ENCODE measurements at regions not wholly inside any gene's neighbourhood (a gene's known extent, or its start where the extent isn't known, plus 50 kb on each side); places are given as distances from the start of the nearest gene placed in this dataset.
"Not testable (repeated sequence)": the region's sequence is repeated elsewhere in the genome, so short reads cannot be mapped to it uniquely, and the experiment has no call there.

- Histone ChIP-seq H3K4me1 (no peaks in the 10 kb centered on the region), H3K4me3 (no peak overlapping the region), H3K9me3 (no peaks in the 10 kb centered on the region), H3K27me3 (no peaks in the 10 kb centered on the region), H3K27ac (no peak overlapping the region), H3K36me3 (no peaks in the 10 kb centered on the region)
- TF ChIP-seq POLR2A (IDR thresholded peaks at IDR 0.05) (no peak), CTCF (IDR thresholded peaks at IDR 0.05) (no peak), POLR2AphosphoS5 (IDR thresholded peaks at IDR 0.05; ENCODE audit: insufficient read depth in 1 of 2, low read depth in 1 of 2) (no peak)
- intact Hi-C loops (cut with DNase I): no loop called here
- no peak for DNase-seq (ENCODE audit: extremely low spot score in 2 of 2)
Measured at GRCh38 chr2:234559609-234560008, 62.7 kb upstream of the ARL4C start.

- Histone ChIP-seq H3K9me3 (no peaks in the 10 kb centered on the region), H3K4me3 (no peak overlapping the region), H3K27ac (no peak overlapping the region), H3K4me1 (no peaks in the 10 kb centered on the region), H3K36me3 (no peaks in the 10 kb centered on the region), H3K27me3 (no peaks in the 10 kb centered on the region)
- no peak for TF ChIP-seq POLR2AphosphoS5 (IDR thresholded peaks at IDR 0.05; ENCODE audit: insufficient read depth in 1 of 2, low read depth in 1 of 2)
- no peak for TF ChIP-seq POLR2A (IDR thresholded peaks at IDR 0.05)
- no peak for TF ChIP-seq CTCF (IDR thresholded peaks at IDR 0.05)
- intact Hi-C loops (cut with DNase I): no loop called here
- no peak for DNase-seq (ENCODE audit: extremely low spot score in 2 of 2)
Measured at GRCh38 chr2:234558642-234559041, 61.8 kb upstream of the ARL4C start.

DNA sequence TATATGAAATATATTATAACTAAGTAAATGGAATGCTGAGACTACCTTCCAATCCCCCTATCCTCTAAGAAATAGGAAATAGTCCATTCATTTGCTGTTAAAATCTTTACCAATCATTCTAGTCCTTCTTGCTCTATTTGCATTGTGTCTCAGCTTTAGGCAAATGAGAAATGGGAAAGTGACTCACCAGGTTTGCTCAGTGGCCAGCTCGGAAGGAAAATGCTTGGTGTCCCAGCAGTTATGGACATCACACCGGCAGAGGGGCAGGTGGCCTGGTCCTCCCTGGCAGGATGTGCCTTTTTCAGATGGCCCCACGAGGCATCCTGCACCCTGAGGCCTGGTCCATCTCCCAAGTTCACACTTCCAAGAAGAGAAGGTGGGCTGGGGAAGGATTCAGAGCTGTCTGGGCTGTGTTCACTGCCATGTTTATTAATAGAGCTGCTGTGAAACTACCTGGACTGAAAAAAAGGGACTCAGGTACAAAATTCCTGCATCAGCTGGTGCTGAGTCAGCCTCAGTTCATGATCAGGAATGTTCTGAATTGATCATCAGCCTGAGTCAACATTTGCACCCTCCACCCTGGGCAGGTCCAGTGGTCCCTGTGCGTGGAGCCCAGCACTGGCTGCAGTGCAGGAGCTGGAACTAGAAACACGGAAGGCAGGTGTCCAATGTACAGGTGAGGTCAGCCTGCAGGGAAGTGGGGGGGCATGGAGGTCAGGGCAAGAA is 60.1 kb upstream of the ARL4C start:
- intact Hi-C loops (cut with DNase I): no loop called here
- no peaks in the 10 kb centered on the region for H3K4me1 ChIP-seq
- TF ChIP-seq POLR2A (IDR thresholded peaks at IDR 0.05) (no peak), POLR2AphosphoS5 (IDR thresholded peaks at IDR 0.05; ENCODE audit: insufficient read depth in 1 of 2, low read depth in 1 of 2) (no peak), CTCF (IDR thresholded peaks at IDR 0.05) (no peak)
- no peak for DNase-seq (ENCODE audit: extremely low spot score in 2 of 2)
- no peak overlapping the region for H3K4me3 ChIP-seq
- no peaks in the 10 kb centered on the region for H3K27me3 ChIP-seq
- no peaks in the 10 kb centered on the region for H3K36me3 ChIP-seq
- no peak overlapping the region for H3K27ac ChIP-seq
- no peaks in the 10 kb centered on the region for H3K9me3 ChIP-seq

DNA sequence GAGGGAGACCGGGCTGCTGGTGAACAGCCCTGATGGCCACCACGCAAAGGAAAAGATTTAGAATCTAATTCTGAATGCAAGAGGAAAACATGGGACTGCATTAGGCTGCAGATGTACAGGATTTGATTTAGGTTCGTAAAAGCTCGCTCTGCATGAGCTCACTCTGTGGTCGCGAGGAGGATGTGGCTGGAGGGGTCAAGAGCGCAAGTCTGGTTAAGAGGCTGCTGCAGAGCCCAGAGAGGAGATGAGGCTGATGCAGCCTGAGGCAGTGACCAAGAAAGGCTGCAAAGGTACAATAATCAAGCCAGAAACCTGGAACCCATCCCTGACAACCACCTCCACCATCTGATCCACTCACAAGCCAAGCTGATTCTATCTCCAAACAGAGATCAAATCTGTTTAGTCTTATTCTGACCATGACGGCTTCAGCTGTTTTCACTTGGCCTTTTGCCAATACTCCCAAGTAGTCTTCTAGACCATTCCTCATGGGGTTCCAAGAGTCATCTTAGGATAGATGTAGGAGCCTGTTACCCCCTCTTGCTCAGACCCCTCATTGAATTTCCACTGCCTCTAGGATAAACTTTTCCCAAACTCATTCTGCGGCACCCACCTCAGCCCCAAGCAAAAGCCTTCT is 58.9 kb upstream of the ARL4C start:
- TF ChIP-seq CTCF (IDR thresholded peaks at IDR 0.05) (no peak), POLR2AphosphoS5 (IDR thresholded peaks at IDR 0.05; ENCODE audit: insufficient read depth in 1 of 2, low read depth in 1 of 2) (no peak), POLR2A (IDR thresholded peaks at IDR 0.05) (no peak)
- intact Hi-C loops (cut with DNase I): no loop called here

GRCh38 chr2:234555161-234555560 is 58.3 kb upstream of the ARL4C start:
- Histone ChIP-seq H3K4me1 (no peaks in the 10 kb centered on the region), H3K27ac (no peak overlapping the region), H3K36me3 (no peaks in the 10 kb centered on the region), H3K27me3 (no peaks in the 10 kb centered on the region), H3K4me3 (no peak overlapping the region), H3K9me3 (no peaks in the 10 kb centered on the region)
- no peak for TF ChIP-seq CTCF (IDR thresholded peaks at IDR 0.05)
- no peak for TF ChIP-seq POLR2A (IDR thresholded peaks at IDR 0.05)
- TF ChIP-seq POLR2AphosphoS5 (IDR thresholded peaks at IDR 0.05; ENCODE audit: insufficient read depth in 1 of 2, low read depth in 1 of 2): no peak
- no peak for DNase-seq (ENCODE audit: extremely low spot score in 2 of 2)
- intact Hi-C loops (cut with DNase I): no loop called here

More for the DNA sequence above, 58.9 kb upstream of the ARL4C start:
- no peak for DNase-seq (ENCODE audit: extremely low spot score in 2 of 2)
- H3K27ac ChIP-seq: no peak overlapping the region
- no peaks in the 10 kb centered on the region for H3K4me1 ChIP-seq
- no peaks in the 10 kb centered on the region for H3K27me3 ChIP-seq
- H3K36me3 ChIP-seq: no peaks in the 10 kb centered on the region
- H3K4me3 ChIP-seq: no peak overlapping the region
- H3K9me3 ChIP-seq: no peaks in the 10 kb centered on the region

DNA sequence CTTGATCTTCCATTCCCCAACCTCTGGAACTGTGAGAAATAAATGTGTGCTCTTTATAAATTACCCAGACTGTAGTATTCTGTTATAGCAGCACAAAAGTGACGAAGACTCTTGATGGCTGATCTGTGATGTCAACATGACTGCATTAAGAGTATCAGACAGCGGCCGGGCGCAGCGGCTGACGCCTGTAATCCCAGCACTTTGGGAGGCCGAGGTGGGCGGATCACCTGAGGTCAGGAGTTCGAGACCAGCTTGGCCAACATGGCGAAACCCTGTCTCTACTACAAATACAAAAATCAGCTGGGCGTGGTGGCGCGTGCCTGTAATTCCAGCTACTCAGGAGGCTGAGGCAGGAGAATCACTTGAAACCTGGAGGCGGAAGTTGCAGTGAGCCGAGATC is 56.3 kb upstream of the ARL4C start:
- H3K4me3 ChIP-seq; intact Hi-C loops (cut with DNase I); H3K9me3 ChIP-seq; H3K27me3 ChIP-seq; DNase-seq (ENCODE audit: extremely low spot score in 2 of 2); H3K27ac ChIP-seq; H3K36me3 ChIP-seq; H3K4me1 ChIP-seq: not testable (repeated sequence)

All from vagina (tissue), 2 donors.